Ovary (tissue), 7 donors: ENCODE measurements at regions not wholly inside any gene's neighbourhood (a gene's known extent, or its start where the extent isn't known, plus 50 kb on each side); places are given as distances from the start of the nearest gene placed in this dataset.

Experiments used
- DNase-seq, 5 donors: peaks; one replicate each; pipeline ENCODE4 v3.0.0-alpha.2; 2019 to 2020
- H3K27ac ChIP-seq, 2 donors: fragments of 200-600 bp; one replicate each; pipeline versions ENCODE4 v1.5.1 to v1.8.0; 2019 to 2022
- H3K27me3 ChIP-seq: fragments of 200-600 bp; one replicate; pipeline ENCODE4 v1.8.0; 2022
- H3K36me3 ChIP-seq: fragments of 200-600 bp; sonication (generic); one replicate; pipeline ENCODE4 v1.5.1; 2019
- H3K4me1 ChIP-seq: one replicate; pipeline ENCODE4 v1.8.1; 2013; ENCODE audit warnings: mild to moderate bottlenecking, moderate library complexity; ENCODE audit not compliant: insufficient read depth
- H3K4me3 ChIP-seq: fragments of 200-600 bp; sonication (generic); one replicate; pipeline ENCODE4 v1.5.1; 2017
- H3K9me3 ChIP-seq, 2 donors: fragments of 200-600 bp in 1 of 2; sonication (generic) in 1 of 2; one replicate each; pipeline versions ENCODE4 v1.5.1 to v1.8.1; 2013 to 2019; ENCODE audit warnings: mild to moderate bottlenecking in 1 of 2, moderate library complexity in 1 of 2
- EP300 ChIP-seq: sonication (generic); formaldehyde crosslinking; IDR thresholded peaks from one replicate; pipeline ENCODE4 v1.6.1; 2017; ENCODE audit warnings: antibody characterized with exemption
- POLR2A ChIP-seq: fragments of 450-650 bp; IDR thresholded peaks from one replicate; pipeline ENCODE4 v1.6.1; 2017; ENCODE audit warnings: antibody characterized with exemption, mild to moderate bottlenecking, moderate library complexity
- WGBS, 3 donors: extraction: QIAGEN DNeasy Blood & Tissue Kit in 1 of 3; methylation state at CpG; one replicate each; pipeline versions ENCODE4 v1.1.5 to v1.1.7; 2013 to 2017; 5-methylcytosine and 5-hydroxymethylcytosine counted together
- intact Hi-C, 4 donors: fragments of 100-400 bp; cut with DNase I; formaldehyde crosslinking; loops; one replicate each; pipeline versions ENCODE4 v1.11.0 to v1.15.1; 2022 to 2023
- TF ChIP-seq, protein P1 (sequence below), 3 donors: fragments of 450-650 bp in 2 of 3; fragments of 200-600 bp in 1 of 3; IDR thresholded peaks; one replicate each; pipeline versions ENCODE4 v1.5.1 to v1.8.0; 2016 to 2022; ENCODE audit warnings: antibody characterized with exemption in 3 of 3, mild to moderate bottlenecking in 1 of 3
- donor health status: DM: no; HTN: no; CAD: no; lungs with moderate emphysema.
- donor health status: DM: no; HTN: no; CAD: no.
- donor health status: Bipolar disorder and iron deficiency.
- donor health status: DM: no; HTN: no; CAD: no.
- donor health status: DM: yes; HTN: yes; CAD: no.

DNA sequence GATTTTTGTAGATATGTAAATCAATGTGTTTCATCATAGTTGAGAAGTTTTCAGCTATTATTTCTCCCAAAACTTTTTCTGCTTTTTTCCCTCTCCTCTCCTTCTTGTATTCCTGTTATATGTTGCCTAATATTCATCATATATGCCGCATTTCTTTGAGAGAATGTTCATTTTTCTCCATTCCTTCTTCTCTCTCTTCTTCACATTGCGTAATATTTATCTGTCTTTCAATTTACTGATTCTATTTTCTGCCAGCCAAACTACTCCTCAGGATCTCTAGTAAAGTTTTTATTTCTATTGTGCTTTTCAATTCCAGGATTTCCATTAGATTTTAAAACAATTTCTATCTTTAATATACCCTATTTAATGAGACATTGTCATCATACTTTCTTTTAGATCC lies 896.8 kb downstream of the EPHA7 start:
- Histone ChIP-seq H3K4me1 (no peaks in the 10 kb centered on the region), H3K4me3 (no peak overlapping the region), H3K9me3 (no peaks in the 10 kb centered on the region), H3K27me3 (no peaks in the 10 kb centered on the region), H3K36me3 (no peaks in the 10 kb centered on the region), H3K27ac (no peak overlapping the region)
- WGBS, 3 donors = 90 to 94% (median 92%) methylated on average over 2 of the region's 2 CpGs
- no peak for DNase-seq
- intact Hi-C loops = no loop called here
- no peak for TF ChIP-seq EP300

DNA sequence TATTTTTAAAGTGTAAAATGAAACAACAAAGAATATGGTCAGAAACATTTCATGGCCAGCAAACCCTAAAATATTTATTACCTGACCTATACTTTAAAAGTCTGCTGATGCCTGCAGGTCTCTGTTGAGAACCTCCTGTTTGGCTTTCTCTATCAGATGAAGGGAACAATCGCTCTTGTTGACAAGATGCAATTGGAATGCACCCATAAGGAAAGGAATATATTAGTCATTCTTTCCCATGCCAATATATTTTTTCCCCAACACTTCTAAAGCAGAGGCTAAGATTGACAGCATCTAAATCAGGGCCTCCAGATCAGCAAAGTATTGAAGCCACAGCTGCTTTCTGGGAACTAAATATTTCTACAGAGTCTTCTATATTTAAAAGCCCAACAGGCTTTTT lies 897.8 kb downstream of the EPHA7 start:
- no peaks in the 10 kb centered on the region for H3K27me3 ChIP-seq
- 78 to 87% (median 86%) methylated on average over 1 of the region's 1 CpG for WGBS, 3 donors

DNA sequence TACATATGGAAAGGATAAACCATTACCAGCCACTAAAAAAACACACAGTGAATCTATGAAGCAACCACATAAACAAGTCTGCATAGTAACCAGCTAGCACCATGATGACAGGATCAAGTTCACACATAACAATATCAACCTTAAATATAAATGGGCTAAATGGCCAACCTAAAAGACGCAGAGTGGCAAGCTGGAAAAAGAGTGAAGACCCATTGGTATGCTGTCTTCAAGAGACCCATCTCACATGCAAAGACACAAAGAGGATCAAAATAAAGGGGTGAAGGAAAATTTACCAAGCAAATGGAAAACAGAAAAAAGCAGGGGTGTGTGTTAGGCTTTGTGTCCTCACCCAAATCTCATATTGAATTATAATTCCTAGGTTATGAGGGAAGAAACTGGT lies 909.2 kb downstream of the EPHA7 start:
- no peaks in the 10 kb centered on the region for H3K4me1 ChIP-seq
- intact Hi-C loops = no loop called here
- no peak overlapping the region for H3K27ac ChIP-seq
- 87 to 96% (median 91%) methylated on average over 1 of the region's 1 CpG for WGBS, 3 donors
- H3K27me3 ChIP-seq = no peaks in the 10 kb centered on the region
- no peaks in the 10 kb centered on the region for H3K9me3 ChIP-seq
- no peak for TF ChIP-seq EP300
- TF ChIP-seq, protein P1, sequence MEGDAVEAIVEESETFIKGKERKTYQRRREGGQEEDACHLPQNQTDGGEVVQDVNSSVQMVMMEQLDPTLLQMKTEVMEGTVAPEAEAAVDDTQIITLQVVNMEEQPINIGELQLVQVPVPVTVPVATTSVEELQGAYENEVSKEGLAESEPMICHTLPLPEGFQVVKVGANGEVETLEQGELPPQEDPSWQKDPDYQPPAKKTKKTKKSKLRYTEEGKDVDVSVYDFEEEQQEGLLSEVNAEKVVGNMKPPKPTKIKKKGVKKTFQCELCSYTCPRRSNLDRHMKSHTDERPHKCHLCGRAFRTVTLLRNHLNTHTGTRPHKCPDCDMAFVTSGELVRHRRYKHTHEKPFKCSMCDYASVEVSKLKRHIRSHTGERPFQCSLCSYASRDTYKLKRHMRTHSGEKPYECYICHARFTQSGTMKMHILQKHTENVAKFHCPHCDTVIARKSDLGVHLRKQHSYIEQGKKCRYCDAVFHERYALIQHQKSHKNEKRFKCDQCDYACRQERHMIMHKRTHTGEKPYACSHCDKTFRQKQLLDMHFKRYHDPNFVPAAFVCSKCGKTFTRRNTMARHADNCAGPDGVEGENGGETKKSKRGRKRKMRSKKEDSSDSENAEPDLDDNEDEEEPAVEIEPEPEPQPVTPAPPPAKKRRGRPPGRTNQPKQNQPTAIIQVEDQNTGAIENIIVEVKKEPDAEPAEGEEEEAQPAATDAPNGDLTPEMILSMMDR (IDR thresholded peaks at IDR 0.05) = no peak
- TF ChIP-seq POLR2A = no peak
- no peak for DNase-seq
- H3K4me3 ChIP-seq = no peak overlapping the region
- H3K36me3 ChIP-seq = no peaks in the 10 kb centered on the region

More for the DNA sequence above, 897.8 kb downstream of the EPHA7 start:
- no peak overlapping the region for H3K4me3 ChIP-seq
- no peaks in the 10 kb centered on the region for H3K9me3 ChIP-seq
- intact Hi-C loops = no loop called here
- H3K36me3 ChIP-seq = no peaks in the 10 kb centered on the region
- TF ChIP-seq, protein P1 (IDR thresholded peaks at IDR 0.05) = no peak
- TF ChIP-seq EP300 (no peak), POLR2A (no peak)
- no peaks in the 10 kb centered on the region for H3K4me1 ChIP-seq
- no peak for DNase-seq
- no peak overlapping the region for H3K27ac ChIP-seq

DNA sequence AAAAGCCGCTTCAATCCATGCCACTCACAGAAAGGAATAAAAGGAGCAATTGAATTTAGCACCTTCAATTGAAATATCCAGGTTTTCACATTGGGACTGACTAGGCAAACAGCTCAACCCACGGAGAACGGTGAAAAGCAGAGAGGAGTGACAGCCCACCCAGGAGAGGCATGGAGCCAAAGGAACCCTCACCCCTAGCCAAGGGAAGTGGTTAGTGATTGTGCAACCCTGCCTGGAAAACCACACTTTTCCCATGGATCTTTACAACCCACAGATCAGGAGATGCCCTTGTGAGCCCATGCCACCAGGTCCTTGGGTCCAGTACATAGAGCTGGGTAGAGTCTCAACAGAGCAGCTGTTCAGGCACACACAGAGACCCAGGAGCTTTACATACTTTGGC lies 911.8 kb downstream of the EPHA7 start:
- H3K27me3 ChIP-seq = no peaks in the 10 kb centered on the region
- H3K4me3 ChIP-seq = no peak overlapping the region
- 71 to 93% (median 85%) methylated on average over 3 of the region's 3 CpGs for WGBS, 3 donors
- no peak for DNase-seq
- no peaks in the 10 kb centered on the region for H3K9me3 ChIP-seq
- no peaks in the 10 kb centered on the region for H3K36me3 ChIP-seq
- TF ChIP-seq EP300 = no peak
- TF ChIP-seq POLR2A = no peak
- TF ChIP-seq, protein P1 (IDR thresholded peaks at IDR 0.05) = no peak
- no peak overlapping the region for H3K27ac ChIP-seq
- no peaks in the 10 kb centered on the region for H3K4me1 ChIP-seq
- intact Hi-C loops = no loop called here

DNA sequence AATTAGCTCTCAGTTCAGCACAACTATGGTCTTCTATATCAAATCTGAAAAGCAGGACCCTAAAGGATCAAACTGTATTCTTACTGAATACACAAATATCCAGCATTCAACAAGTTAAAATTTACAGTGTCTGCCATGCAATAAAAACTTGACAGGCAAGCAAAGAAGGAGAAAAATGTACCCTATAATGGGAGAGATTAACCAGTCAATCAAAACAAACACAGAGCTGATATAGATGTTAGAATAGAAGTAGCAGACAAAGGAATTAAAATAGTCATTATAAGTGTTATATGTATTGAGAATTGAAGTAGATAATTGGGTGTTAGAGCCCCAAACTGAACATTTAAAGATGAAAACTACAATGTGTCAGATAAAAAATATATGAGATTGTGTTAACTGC lies 914.9 kb downstream of the EPHA7 start:
- no peaks in the 10 kb centered on the region for H3K36me3 ChIP-seq
- no peak overlapping the region for H3K4me3 ChIP-seq
- no peaks in the 10 kb centered on the region for H3K27me3 ChIP-seq
- intact Hi-C loops = no loop called here
- TF ChIP-seq, protein P1 (IDR thresholded peaks at IDR 0.05) = no peak
- TF ChIP-seq POLR2A = no peak
- no peak for TF ChIP-seq EP300
- DNase-seq = no peak
- H3K9me3 ChIP-seq = no peaks in the 10 kb centered on the region
- H3K27ac ChIP-seq = no peak overlapping the region
- no peaks in the 10 kb centered on the region for H3K4me1 ChIP-seq
